GM10266 (cell line): ENCODE measurements at regions not wholly inside any gene's neighbourhood (a gene's known extent, or its start where the extent isn't known, plus 50 kb on each side); places are given as distances from the start of the nearest gene placed in this dataset.

Experiments used
- DNase-seq: peaks from one replicate; pipeline ENCODE4 v3.0.0; 2012; ENCODE audit errors: extremely low spot score
- CTCF ChIP-seq: IDR thresholded peaks from 2 replicates; pipeline ENCODE4 v1.5.1; 2012; ENCODE audit warnings: mild to moderate bottlenecking, low read depth; ENCODE audit not compliant: control insufficient read depth, insufficient read depth; ENCODE audit errors: missing control alignments

- DNase-seq, result no peak
- no peak for TF ChIP-seq CTCF
Observed at GRCh38 chr7:116097365-116098009, 66.9 kb upstream of the TFEC start.

- TF ChIP-seq CTCF, result no peak
- no peak for DNase-seq
Observed at GRCh38 chr7:116098175-116098574, 67.6 kb upstream of the TFEC start.

- TF ChIP-seq CTCF, result no peak
- no peak for DNase-seq
Observed at GRCh38 chr7:116100626-116101025, 70.1 kb upstream of the TFEC start.

GRCh38 chr7:116101704-116102103 lies 71.1 kb upstream of the TFEC start:
- no peak for DNase-seq
- no peak for TF ChIP-seq CTCF

- no peak for TF ChIP-seq CTCF
- DNase-seq, result no peak
Observed at GRCh38 chr7:116111475-116111874, 80.9 kb upstream of the TFEC start.

- TF ChIP-seq CTCF, result no peak
- DNase-seq, result no peak
Observed at GRCh38 chr7:116113310-116113709, 82.7 kb upstream of the TFEC start.

GRCh38 chr7:116120839-116121238 lies 89.5 kb upstream of the TES start:
- TF ChIP-seq CTCF, result no peak
- DNase-seq, result no peak
